GM23248 (cell line): ENCODE measurements at regions not wholly inside any gene's neighbourhood (a gene's known extent, or its start where the extent isn't known, plus 50 kb on each side); places are given as distances from the start of the nearest gene placed in this dataset.

Source experiments
- EZH2 ChIP-seq: fragments of 200-600 bp; sonication (generic); IDR thresholded peaks from 2 replicates; pipeline ENCODE4 v1.6.1; 2018; ENCODE audit warnings: antibody characterized with exemption, mild to moderate bottlenecking; ENCODE audit not compliant: insufficient read depth, poor library complexity, severe bottlenecking
- EZH2phosphoT487 ChIP-seq: fragments of 200-600 bp; sonication (generic); IDR thresholded peaks from 2 replicates; pipeline ENCODE4 v1.6.1; 2018; ENCODE audit warnings: antibody characterized with exemption, moderate library complexity, mild to moderate bottlenecking, low read depth; ENCODE audit not compliant: insufficient read depth

DNA sequence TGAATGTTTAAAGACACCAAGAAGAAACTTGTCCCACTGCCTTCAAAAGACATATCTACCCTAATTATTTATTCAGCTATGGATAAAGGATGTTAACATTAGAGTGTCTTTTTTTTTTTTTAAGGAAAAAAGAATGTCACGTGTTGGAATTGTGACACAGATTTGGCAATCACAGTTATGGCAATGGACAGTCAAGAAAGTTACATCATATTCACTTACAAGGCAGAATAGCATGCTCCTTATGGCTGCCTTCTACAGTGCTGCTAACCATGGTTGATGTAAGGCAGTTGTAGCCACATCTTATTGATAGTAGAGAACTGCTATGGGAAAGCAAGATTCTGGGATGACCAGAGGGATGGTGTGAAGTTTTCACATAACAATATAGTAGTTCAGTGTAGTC is 128.8 kb upstream of the ZBTB20 start:
- TF ChIP-seq EZH2phosphoT487, result no peak
- TF ChIP-seq EZH2, result no peak
